ENCODE measurements at regions not wholly inside any gene's neighbourhood (a gene's known extent, or its start where the extent isn't known, plus 50 kb on each side); places are given as distances from the start of the nearest gene placed in this dataset.

GRCh38 chr17:13352747-13353415 lies 248.8 kb downstream of the HS3ST3A1 start:
- DNase-seq = no peak

- no peak for DNase-seq
Observed at GRCh38 chr17:13351046-13351445, 250.7 kb downstream of the HS3ST3A1 start.

- no peak for DNase-seq
Observed at GRCh38 chr17:13350466-13350865, 251.3 kb downstream of the HS3ST3A1 start.

GRCh38 chr17:13346996-13347762 lies 254.6 kb downstream of the HS3ST3A1 start:
- DNase-seq = no peak

- DNase-seq = no peak
Observed at GRCh38 chr17:13346592-13346991, 255.1 kb downstream of the HS3ST3A1 start.

GRCh38 chr17:13346081-13346533 lies 255.6 kb downstream of the HS3ST3A1 start:
- DNase-seq = no peak

GRCh38 chr17:13338421-13338820 lies 263.3 kb downstream of the HS3ST3A1 start:
- no peak for DNase-seq

- DNase-seq = no peak
Observed at GRCh38 chr17:13337864-13338371, 263.8 kb downstream of the HS3ST3A1 start.

- no peak for DNase-seq
Observed at GRCh38 chr17:13337151-13337550, 264.6 kb downstream of the HS3ST3A1 start.

GRCh38 chr17:13334374-13334773 lies 267.4 kb downstream of the HS3ST3A1 start:
- DNase-seq = no peak

- no peak for DNase-seq
Observed at GRCh38 chr17:13333661-13334060, 268.1 kb downstream of the HS3ST3A1 start.

GRCh38 chr17:13332207-13332606 lies 269.5 kb downstream of the HS3ST3A1 start:
- no peak for DNase-seq

- no peak for DNase-seq
Observed at GRCh38 chr17:13329421-13329820, 272.3 kb downstream of the HS3ST3A1 start.

- no peak for DNase-seq
Observed at GRCh38 chr17:13323990-13324389, 277.7 kb downstream of the HS3ST3A1 start.

GRCh38 chr17:13321951-13322701 lies 279.6 kb downstream of the HS3ST3A1 start:
- DNase-seq = no peak

- no peak for DNase-seq
Observed at GRCh38 chr17:13320046-13320785, 281.5 kb downstream of the HS3ST3A1 start.

- DNase-seq = no peak
Observed at GRCh38 chr17:13316657-13317056, 285.1 kb downstream of the HS3ST3A1 start.

- DNase-seq = no peak
Observed at GRCh38 chr17:13311306-13311705, 290.4 kb downstream of the HS3ST3A1 start.

- no peak for DNase-seq
Observed at GRCh38 chr17:13310858-13311257, 290.9 kb downstream of the HS3ST3A1 start.

GRCh38 chr17:13306310-13306962 lies 288.6 kb upstream of the ELAC2 start:
- DNase-seq = peak; percentile 18

- DNase-seq = no peak
Observed at GRCh38 chr17:13302983-13303382, 285.2 kb upstream of the ELAC2 start.

- no peak for DNase-seq
Observed at GRCh38 chr17:13302419-13302818, 284.6 kb upstream of the ELAC2 start.
